Endothelial cell (in vitro differentiated cells): ENCODE measurements at regions not wholly inside any gene's neighbourhood (a gene's known extent, or its start where the extent isn't known, plus 50 kb on each side); places are given as distances from the start of the nearest gene placed in this dataset.

Experiments used
- DNase-seq: peaks from one replicate; pipeline ENCODE4 v3.0.0; 2021; ENCODE audit warnings: low spot score
- H3K27ac Mint-ChIP-seq: one replicate; pipeline ENCODE4 v1.8.0; 2021; ENCODE audit warnings: mixed read lengths, inconsistent platforms; ENCODE audit not compliant: unreplicated experiment
- H3K27me3 Mint-ChIP-seq: one replicate; pipeline ENCODE4 v1.8.0; 2021; ENCODE audit warnings: mild to moderate bottlenecking, moderate library complexity, mixed read lengths, inconsistent platforms; ENCODE audit not compliant: unreplicated experiment
- H3K36me3 Mint-ChIP-seq: one replicate; pipeline ENCODE4 v1.8.0; 2021; ENCODE audit warnings: mild to moderate bottlenecking, low read depth, mixed read lengths, inconsistent platforms; ENCODE audit not compliant: unreplicated experiment
- H3K4me1 Mint-ChIP-seq: one replicate; pipeline ENCODE4 v1.8.0; 2021; ENCODE audit warnings: mild to moderate bottlenecking, mixed read lengths, inconsistent platforms; ENCODE audit not compliant: unreplicated experiment
- H3K4me3 Mint-ChIP-seq: one replicate; pipeline ENCODE4 v1.8.0; 2021; ENCODE audit warnings: mild to moderate bottlenecking, mixed read lengths, inconsistent platforms; ENCODE audit not compliant: unreplicated experiment
- H3K9me3 Mint-ChIP-seq: one replicate; pipeline ENCODE4 v1.8.0; 2021; ENCODE audit warnings: mixed read lengths, inconsistent platforms; ENCODE audit not compliant: unreplicated experiment
- TF ChIP-seq, protein P1 (sequence below): fragments of 200-600 bp; sonication (generic); IDR thresholded peaks from one replicate; pipeline ENCODE4 v1.5.0; 2021; ENCODE audit warnings: antibody characterized with exemption; ENCODE audit not compliant: unreplicated experiment

DNA sequence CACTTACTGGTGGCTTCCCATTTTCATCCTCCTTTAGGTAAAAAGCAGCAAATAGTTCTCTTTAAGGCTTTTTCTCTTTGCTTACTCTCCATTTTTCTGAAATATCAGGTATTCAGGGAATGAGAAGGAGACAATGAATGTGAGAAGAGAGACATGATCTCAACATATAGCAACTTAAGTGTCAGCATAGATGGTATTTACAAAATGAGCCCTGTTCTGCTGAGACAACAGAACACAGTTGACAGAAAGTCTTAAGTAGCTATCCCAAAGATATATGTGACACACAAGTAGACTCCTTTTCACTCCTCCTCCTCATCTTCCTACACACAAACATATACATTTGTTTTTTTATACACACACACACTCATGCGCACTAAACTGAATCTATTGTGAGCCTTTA, 649.3 kb upstream of the WWC1 start:
- no peaks in the 10 kb centered on the region for H3K9me3 Mint-ChIP-seq
- DNase-seq = no peak
- TF ChIP-seq, protein P1, sequence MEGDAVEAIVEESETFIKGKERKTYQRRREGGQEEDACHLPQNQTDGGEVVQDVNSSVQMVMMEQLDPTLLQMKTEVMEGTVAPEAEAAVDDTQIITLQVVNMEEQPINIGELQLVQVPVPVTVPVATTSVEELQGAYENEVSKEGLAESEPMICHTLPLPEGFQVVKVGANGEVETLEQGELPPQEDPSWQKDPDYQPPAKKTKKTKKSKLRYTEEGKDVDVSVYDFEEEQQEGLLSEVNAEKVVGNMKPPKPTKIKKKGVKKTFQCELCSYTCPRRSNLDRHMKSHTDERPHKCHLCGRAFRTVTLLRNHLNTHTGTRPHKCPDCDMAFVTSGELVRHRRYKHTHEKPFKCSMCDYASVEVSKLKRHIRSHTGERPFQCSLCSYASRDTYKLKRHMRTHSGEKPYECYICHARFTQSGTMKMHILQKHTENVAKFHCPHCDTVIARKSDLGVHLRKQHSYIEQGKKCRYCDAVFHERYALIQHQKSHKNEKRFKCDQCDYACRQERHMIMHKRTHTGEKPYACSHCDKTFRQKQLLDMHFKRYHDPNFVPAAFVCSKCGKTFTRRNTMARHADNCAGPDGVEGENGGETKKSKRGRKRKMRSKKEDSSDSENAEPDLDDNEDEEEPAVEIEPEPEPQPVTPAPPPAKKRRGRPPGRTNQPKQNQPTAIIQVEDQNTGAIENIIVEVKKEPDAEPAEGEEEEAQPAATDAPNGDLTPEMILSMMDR = no peak
- H3K27me3 Mint-ChIP-seq = no peaks in the 10 kb centered on the region
- H3K4me3 Mint-ChIP-seq = no peak overlapping the region
- H3K36me3 Mint-ChIP-seq = no peaks in the 10 kb centered on the region
- H3K4me1 Mint-ChIP-seq = peaks cover 2% of the 10 kb centered on the region
- no peak overlapping the region for H3K27ac Mint-ChIP-seq

DNA sequence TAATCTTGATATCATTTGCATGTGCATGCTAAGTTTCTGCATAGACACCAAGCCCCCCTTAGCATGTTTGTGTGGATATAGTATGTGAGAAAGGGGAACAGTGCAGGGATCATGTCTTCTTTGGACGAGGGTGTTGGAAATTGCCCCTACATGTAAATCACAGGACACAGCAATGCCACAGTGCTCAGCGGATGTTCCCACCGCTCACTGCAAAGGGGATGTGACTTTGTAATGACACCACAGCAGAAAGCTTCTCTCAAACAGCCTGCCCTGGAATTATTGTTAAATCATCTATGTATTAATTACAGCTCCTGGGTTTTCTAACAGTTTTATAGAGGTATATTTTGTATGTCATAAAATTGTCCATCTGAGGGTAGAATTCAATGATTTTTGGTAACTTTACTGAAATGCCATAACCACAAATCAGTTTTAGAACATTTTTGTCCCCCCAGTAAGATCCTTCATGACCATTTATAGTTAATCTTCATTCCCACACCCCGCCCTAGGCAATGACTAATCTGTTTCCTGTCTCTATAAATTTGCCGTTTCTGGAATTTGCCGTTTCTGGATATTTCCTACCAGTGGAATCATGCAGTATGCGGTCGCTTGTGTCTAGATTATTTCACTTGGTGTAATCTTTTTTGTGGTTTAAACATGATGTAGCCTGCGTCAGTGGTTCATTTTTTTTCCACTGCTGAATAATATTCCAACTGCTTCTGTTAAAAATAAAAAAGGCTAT, 648.5 kb upstream of the WWC1 start:
- TF ChIP-seq, protein P1 = no peak
- Mint-ChIP-seq H3K27ac (no peak overlapping the region), H3K9me3 (no peaks in the 10 kb centered on the region), H3K4me3 (no peak overlapping the region), H3K4me1 (peaks cover 2% of the 10 kb centered on the region), H3K36me3 (no peaks in the 10 kb centered on the region), H3K27me3 (no peaks in the 10 kb centered on the region)
- DNase-seq = no peak

DNA sequence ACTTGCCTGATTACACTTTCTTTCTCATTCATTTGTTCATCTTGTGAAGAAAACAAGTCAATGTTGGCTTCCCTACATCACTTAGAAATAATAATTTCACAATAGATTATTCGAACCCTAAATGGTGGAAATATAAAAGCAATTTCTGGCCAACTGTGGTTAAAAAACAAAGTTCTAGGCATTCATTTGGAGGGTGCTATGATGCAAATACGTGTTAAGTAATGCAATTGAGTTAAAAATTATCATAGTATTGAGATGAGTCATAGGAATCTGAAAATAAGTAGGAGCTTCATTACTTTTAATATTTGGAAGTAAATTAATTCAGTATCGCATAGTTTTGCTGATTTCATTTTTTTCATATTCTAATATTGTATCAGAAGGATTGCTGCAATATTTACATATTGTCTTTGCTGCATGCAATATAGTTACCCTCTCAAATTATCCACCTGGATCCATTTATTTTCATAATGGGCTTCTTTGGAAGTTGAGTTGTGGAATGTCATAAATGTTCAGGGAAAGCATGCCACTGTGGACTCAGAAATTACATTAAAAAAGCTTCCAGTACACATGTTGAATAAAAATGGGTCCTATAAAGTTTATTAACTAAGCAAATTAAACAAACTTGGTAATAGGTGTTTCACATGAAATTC, 647.7 kb upstream of the WWC1 start:
- H3K27me3 Mint-ChIP-seq = no peaks in the 10 kb centered on the region
- no peak overlapping the region for H3K4me3 Mint-ChIP-seq
- no peak overlapping the region for H3K27ac Mint-ChIP-seq
- no peaks in the 10 kb centered on the region for H3K36me3 Mint-ChIP-seq
- H3K4me1 Mint-ChIP-seq = peaks cover 2% of the 10 kb centered on the region
- H3K9me3 Mint-ChIP-seq = no peaks in the 10 kb centered on the region
- DNase-seq = no peak
- TF ChIP-seq, protein P1 = no peak

DNA sequence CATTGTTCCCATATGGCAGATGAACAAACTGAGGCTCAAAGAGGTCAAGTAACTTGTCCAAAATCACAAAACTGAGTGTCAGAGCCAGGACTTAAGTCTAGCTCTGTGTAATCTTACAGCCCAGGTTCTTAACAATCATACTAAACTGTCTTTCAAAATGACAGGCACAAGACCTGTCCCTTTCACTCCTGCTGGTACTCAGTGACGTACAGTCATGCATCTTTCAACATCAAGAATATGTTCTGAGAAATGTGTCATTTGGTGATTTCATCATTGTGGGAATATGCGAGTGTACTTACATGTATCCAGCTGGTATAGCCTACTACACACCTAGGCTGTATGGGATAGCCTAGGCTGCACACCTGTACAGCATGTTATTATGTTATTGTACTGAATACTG, 646.8 kb upstream of the WWC1 start:
- TF ChIP-seq, protein P1 = no peak
- no peaks in the 10 kb centered on the region for H3K9me3 Mint-ChIP-seq
- H3K27ac Mint-ChIP-seq = no peak overlapping the region
- no peaks in the 10 kb centered on the region for H3K36me3 Mint-ChIP-seq
- DNase-seq = no peak
- H3K4me1 Mint-ChIP-seq = peaks cover 2% of the 10 kb centered on the region
- H3K27me3 Mint-ChIP-seq = no peaks in the 10 kb centered on the region
- H3K4me3 Mint-ChIP-seq = no peak overlapping the region

DNA sequence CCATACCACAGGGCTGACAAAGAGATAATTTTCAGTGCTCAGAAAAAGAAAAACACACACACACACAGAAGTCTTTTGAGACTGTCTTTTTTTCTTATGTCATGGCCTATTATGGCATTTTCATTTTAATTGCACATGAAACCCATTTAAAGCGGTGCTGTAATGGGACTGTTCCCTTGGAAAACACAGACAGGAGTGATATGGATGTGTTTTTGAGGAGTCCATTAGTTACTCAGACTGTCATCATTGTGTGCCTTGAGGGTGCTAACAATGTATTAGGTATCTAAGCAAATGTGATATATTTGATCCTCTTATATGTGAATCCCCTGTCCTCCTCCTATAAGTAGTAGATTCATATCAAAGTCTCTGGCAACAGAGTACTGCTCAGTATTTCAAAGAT, 642.0 kb upstream of the WWC1 start:
- no peak for DNase-seq
- H3K36me3 Mint-ChIP-seq = no peaks in the 10 kb centered on the region
- H3K27ac Mint-ChIP-seq = no peak overlapping the region
- no peak overlapping the region for H3K4me3 Mint-ChIP-seq
- TF ChIP-seq, protein P1 = no peak
- H3K4me1 Mint-ChIP-seq = no peaks in the 10 kb centered on the region
- H3K27me3 Mint-ChIP-seq = no peaks in the 10 kb centered on the region
- H3K9me3 Mint-ChIP-seq = no peaks in the 10 kb centered on the region
